ENCODE measurements at regions not wholly inside any gene's neighbourhood (a gene's known extent, or its start where the extent isn't known, plus 50 kb on each side); places are given as distances from the start of the nearest gene placed in this dataset.

GRCh38 chr20:41672282-41672681 lies 54.1 kb upstream of the CHD6 start:
- DNase-seq: no peak

GRCh38 chr20:41671143-41671542 lies 53.0 kb upstream of the CHD6 start:
- no peak for DNase-seq

GRCh38 chr20:41670631-41671030 lies 52.5 kb upstream of the CHD6 start:
- no peak for DNase-seq

GRCh38 chr20:41669708-41670263 lies 51.6 kb upstream of the CHD6 start:
- DNase-seq: no peak

GRCh38 chr20:41668057-41668749 lies 50.0 kb upstream of the CHD6 start:
- no peak for DNase-seq
